ENCODE measurements at regions not wholly inside any gene's neighbourhood (a gene's known extent, or its start where the extent isn't known, plus 50 kb on each side); places are given as distances from the start of the nearest gene placed in this dataset.

GRCh38 chr22:26743149-26743548, 85.8 kb downstream of the MIAT start:
- no peak for TF ChIP-seq CTCF (IDR thresholded peaks at IDR 0.05; ENCODE audit: low read depth, low read length)

GRCh38 chr22:26744892-26745808, 87.8 kb downstream of the MIAT start:
- H3K4me1 ChIP-seq (ENCODE audit: low read depth): no peaks in the 10 kb centered on the region
- H3K36me3 ChIP-seq: no peaks in the 10 kb centered on the region
- H3K9me3 ChIP-seq (ENCODE audit: low read depth): no peaks in the 10 kb centered on the region
- no peak overlapping the region for H3K27ac ChIP-seq
- H3K27me3 ChIP-seq: no peaks in the 10 kb centered on the region
- DNase-seq (ENCODE audit: low read depth in 1 of 2, low spot score in 1 of 2): peak in 1 of 2 donors; percentile 19
- TF ChIP-seq CTCF (IDR thresholded peaks at IDR 0.05; ENCODE audit: low read depth, low read length): no peak
- H3K4me3 ChIP-seq: no peak overlapping the region

More at GRCh38 chr22:26743149-26743548, 85.8 kb downstream of the MIAT start:
- no peaks in the 10 kb centered on the region for H3K9me3 ChIP-seq (ENCODE audit: low read depth)
- H3K4me1 ChIP-seq (ENCODE audit: low read depth): no peaks in the 10 kb centered on the region
- H3K4me3 ChIP-seq: no peak overlapping the region
- H3K27me3 ChIP-seq: no peaks in the 10 kb centered on the region
- H3K27ac ChIP-seq: no peak overlapping the region
- DNase-seq (ENCODE audit: low read depth in 1 of 2, low spot score in 1 of 2): no peak
- H3K36me3 ChIP-seq: no peaks in the 10 kb centered on the region

GRCh38 chr22:26746311-26746710, 88.9 kb downstream of the MIAT start:
- TF ChIP-seq CTCF (IDR thresholded peaks at IDR 0.05; ENCODE audit: low read depth, low read length): no peak
- no peaks in the 10 kb centered on the region for H3K9me3 ChIP-seq (ENCODE audit: low read depth)
- no peaks in the 10 kb centered on the region for H3K4me1 ChIP-seq (ENCODE audit: low read depth)
- DNase-seq (ENCODE audit: low read depth in 1 of 2, low spot score in 1 of 2): no peak
- H3K36me3 ChIP-seq: no peaks in the 10 kb centered on the region
- H3K4me3 ChIP-seq: no peak overlapping the region
- no peak overlapping the region for H3K27ac ChIP-seq
- H3K27me3 ChIP-seq: no peaks in the 10 kb centered on the region

- no peak overlapping the region for H3K27ac ChIP-seq
- DNase-seq (ENCODE audit: low read depth in 1 of 2, low spot score in 1 of 2): no peak
- H3K4me1 ChIP-seq (ENCODE audit: low read depth): no peaks in the 10 kb centered on the region
- no peak for TF ChIP-seq CTCF (IDR thresholded peaks at IDR 0.05; ENCODE audit: low read depth, low read length)
- no peaks in the 10 kb centered on the region for H3K27me3 ChIP-seq
- no peak overlapping the region for H3K4me3 ChIP-seq
- no peaks in the 10 kb centered on the region for H3K36me3 ChIP-seq
- no peaks in the 10 kb centered on the region for H3K9me3 ChIP-seq (ENCODE audit: low read depth)
Observed at GRCh38 chr22:26748845-26749244, 91.5 kb downstream of the MIAT start.

GRCh38 chr22:26751217-26751616, 93.8 kb downstream of the MIAT start:
- no peaks in the 10 kb centered on the region for H3K36me3 ChIP-seq
- no peak for TF ChIP-seq CTCF (IDR thresholded peaks at IDR 0.05; ENCODE audit: low read depth, low read length)
- H3K4me3 ChIP-seq: no peak overlapping the region
- H3K9me3 ChIP-seq (ENCODE audit: low read depth): no peaks in the 10 kb centered on the region
- H3K27me3 ChIP-seq: no peaks in the 10 kb centered on the region
- peak in 1 of 2 donors; percentile 61 for DNase-seq (ENCODE audit: low read depth in 1 of 2, low spot score in 1 of 2)
- H3K27ac ChIP-seq: no peak overlapping the region
- H3K4me1 ChIP-seq (ENCODE audit: low read depth): no peaks in the 10 kb centered on the region

Data from cardiac muscle cell (in vitro differentiated cells and primary cell).